Liver (tissue), 3 donors: ENCODE measurements at regions not wholly inside any gene's neighbourhood (a gene's known extent, or its start where the extent isn't known, plus 50 kb on each side); places are given as distances from the start of the nearest gene placed in this dataset.

Experiments used
- TAF1 ChIP-seq: conservative IDR thresholded peaks from 2 replicates; pipeline ENCODE4 v1.6.1; 2016; ENCODE audit warnings: antibody characterized with exemption, mild to moderate bottlenecking
- TF ChIP-seq, protein P1 (sequence below): fragments of 150-350 bp; IDR thresholded peaks from 2 replicates; pipeline ENCODE4 v1.5.1; 2017; ENCODE audit warnings: improper control_type of control experiment, low read depth, low read length; ENCODE audit not compliant: missing input control
- donor health status: healthy.
- donor health status: healthy.

DNA sequence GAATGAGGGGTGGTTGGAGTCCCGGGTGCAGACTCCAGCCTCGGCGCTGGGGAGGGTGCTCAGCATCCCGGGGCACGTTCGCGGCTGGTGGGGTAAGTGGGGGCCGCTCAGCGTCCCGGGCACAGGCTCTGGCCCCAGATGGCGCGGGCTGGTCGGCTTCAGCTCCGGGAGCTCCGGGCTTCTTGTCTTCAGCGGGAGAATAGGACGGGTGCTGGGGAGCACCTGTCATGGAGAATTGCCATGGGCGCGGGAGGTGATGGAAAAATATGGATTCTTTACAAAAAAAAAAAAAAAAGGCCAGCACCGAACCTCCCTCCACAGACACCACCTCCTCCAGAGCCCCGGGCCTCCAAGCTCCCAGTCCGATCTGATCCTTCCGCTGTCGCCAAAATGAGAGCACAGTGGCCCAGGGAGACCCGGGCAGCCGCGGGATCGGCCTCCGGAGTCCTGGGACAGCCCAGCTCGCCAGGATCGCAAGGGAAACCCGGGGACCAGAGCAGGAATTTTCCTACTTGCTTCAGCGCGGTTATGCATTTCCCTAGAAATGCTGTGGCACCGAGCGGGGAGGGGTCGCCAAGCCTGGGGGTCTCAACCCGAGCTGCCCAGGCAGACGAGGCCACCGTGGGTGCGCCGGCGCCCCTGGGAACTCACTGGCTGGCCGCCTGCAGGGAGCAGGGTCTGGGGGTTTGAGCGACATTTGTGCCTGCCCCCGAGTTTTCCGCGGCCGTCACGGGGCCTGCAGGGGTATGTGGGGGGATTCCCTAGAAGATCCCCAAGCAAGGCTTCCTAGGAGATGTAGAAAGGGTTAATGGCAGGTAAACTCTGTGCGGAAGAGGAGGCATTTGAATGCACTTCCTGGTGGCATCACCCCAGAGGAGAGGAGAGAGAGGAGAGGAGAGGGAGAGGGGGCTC, 1336.9 kb downstream of the BRD1 start:
- TF ChIP-seq, protein P1, sequence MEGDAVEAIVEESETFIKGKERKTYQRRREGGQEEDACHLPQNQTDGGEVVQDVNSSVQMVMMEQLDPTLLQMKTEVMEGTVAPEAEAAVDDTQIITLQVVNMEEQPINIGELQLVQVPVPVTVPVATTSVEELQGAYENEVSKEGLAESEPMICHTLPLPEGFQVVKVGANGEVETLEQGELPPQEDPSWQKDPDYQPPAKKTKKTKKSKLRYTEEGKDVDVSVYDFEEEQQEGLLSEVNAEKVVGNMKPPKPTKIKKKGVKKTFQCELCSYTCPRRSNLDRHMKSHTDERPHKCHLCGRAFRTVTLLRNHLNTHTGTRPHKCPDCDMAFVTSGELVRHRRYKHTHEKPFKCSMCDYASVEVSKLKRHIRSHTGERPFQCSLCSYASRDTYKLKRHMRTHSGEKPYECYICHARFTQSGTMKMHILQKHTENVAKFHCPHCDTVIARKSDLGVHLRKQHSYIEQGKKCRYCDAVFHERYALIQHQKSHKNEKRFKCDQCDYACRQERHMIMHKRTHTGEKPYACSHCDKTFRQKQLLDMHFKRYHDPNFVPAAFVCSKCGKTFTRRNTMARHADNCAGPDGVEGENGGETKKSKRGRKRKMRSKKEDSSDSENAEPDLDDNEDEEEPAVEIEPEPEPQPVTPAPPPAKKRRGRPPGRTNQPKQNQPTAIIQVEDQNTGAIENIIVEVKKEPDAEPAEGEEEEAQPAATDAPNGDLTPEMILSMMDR = no peak
- TF ChIP-seq TAF1 = no peak
